Breast epithelium (tissue), 3 donors: ENCODE measurements at regions not wholly inside any gene's neighbourhood (a gene's known extent, or its start where the extent isn't known, plus 50 kb on each side); places are given as distances from the start of the nearest gene placed in this dataset.

Experiments
- CTCF ChIP-seq, 3 donors: fragments of 450-650 bp; IDR thresholded peaks; one replicate each; pipeline ENCODE4 v1.5.1; 2016 to 2017; ENCODE audit warnings: antibody characterized with exemption in 3 of 3, mild to moderate bottlenecking in 3 of 3, moderate library complexity in 3 of 3
- POLR2A ChIP-seq: fragments of 450-650 bp; IDR thresholded peaks from one replicate; pipeline ENCODE4 v1.6.1; 2016; ENCODE audit warnings: antibody characterized with exemption, mild to moderate bottlenecking, moderate library complexity
- POLR2AphosphoS5 ChIP-seq, 3 donors: sonication (generic); formaldehyde crosslinking; IDR thresholded peaks; one replicate each; pipeline ENCODE4 v1.6.1; 2017; ENCODE audit warnings: antibody characterized with exemption in 3 of 3

GRCh38 chr4:173669460-173670179, 139.6 kb upstream of the HAND2 start:
- TF ChIP-seq POLR2A = no peak
- no peak for TF ChIP-seq CTCF (IDR thresholded peaks at IDR 0.05)
- no peak for TF ChIP-seq POLR2AphosphoS5 (IDR thresholded peaks at IDR 0.05)
